ENCODE measurements at regions not wholly inside any gene's neighbourhood (a gene's known extent, or its start where the extent isn't known, plus 50 kb on each side); places are given as distances from the start of the nearest gene placed in this dataset.

DNA sequence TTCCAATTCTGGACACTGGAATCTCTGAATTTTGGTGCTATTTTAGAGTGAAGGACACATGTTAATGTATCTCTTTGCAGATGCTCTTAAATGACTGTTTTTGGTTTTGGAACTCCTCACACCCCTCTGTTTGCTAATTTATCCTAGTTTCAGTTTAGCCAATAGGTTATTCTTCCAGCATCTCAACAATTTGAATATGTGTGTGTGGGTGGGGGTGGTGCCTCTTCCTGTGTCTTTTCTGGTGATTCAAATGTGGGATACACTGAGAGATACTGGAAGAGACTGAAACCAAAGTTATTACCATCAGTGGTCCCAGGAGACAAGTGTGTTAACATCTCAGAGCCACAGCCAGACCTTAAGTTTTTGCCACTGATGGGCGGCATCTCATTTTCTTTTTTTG is 1317.4 kb upstream of the TMEM132C start:
- Histone ChIP-seq H3K4me3 (no peak overlapping the region), H3K27me3 (no peaks in the 10 kb centered on the region), H3K27ac (no peak overlapping the region), H3K36me3 (no peaks in the 10 kb centered on the region), H3K9me3 (no peaks in the 10 kb centered on the region), H3K4me1 (peaks cover 0 to 4% (median 0%) of the 10 kb centered on the region in 4 donors)
- no peak for DNase-seq
- TF ChIP-seq, protein P1, sequence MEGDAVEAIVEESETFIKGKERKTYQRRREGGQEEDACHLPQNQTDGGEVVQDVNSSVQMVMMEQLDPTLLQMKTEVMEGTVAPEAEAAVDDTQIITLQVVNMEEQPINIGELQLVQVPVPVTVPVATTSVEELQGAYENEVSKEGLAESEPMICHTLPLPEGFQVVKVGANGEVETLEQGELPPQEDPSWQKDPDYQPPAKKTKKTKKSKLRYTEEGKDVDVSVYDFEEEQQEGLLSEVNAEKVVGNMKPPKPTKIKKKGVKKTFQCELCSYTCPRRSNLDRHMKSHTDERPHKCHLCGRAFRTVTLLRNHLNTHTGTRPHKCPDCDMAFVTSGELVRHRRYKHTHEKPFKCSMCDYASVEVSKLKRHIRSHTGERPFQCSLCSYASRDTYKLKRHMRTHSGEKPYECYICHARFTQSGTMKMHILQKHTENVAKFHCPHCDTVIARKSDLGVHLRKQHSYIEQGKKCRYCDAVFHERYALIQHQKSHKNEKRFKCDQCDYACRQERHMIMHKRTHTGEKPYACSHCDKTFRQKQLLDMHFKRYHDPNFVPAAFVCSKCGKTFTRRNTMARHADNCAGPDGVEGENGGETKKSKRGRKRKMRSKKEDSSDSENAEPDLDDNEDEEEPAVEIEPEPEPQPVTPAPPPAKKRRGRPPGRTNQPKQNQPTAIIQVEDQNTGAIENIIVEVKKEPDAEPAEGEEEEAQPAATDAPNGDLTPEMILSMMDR (IDR thresholded peaks at IDR 0.05) = no peak
- no peak for TF ChIP-seq POLR2A (IDR thresholded peaks at IDR 0.05)

DNA sequence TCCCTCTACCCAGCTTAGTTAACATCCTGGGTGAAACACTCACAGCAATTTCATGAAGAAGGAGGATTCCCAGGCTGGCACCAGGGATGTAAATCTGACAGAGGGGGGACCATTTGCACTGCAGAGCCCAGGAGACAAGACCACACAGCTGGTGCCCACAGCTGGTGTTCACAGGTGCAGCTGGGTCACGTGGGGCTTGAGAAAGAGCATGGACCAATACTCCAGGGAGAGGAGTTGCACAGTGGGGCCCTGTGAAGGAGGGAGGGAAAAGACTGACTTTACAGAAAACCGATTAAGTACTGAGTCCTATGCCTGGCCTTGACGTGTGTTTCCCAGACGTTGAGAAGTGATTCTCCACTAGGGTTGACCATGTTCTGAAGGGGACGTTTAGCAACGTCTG is 1316.7 kb upstream of the TMEM132C start:
- H3K36me3 ChIP-seq = no peaks in the 10 kb centered on the region
- no peak for TF ChIP-seq POLR2A (IDR thresholded peaks at IDR 0.05)
- TF ChIP-seq, protein P1 (IDR thresholded peaks at IDR 0.05) = no peak
- DNase-seq = no peak
- H3K4me3 ChIP-seq = no peak overlapping the region
- peaks cover 0 to 4% (median 0%) of the 10 kb centered on the region in 4 donors for H3K4me1 ChIP-seq
- no peak overlapping the region for H3K27ac ChIP-seq
- H3K27me3 ChIP-seq = no peaks in the 10 kb centered on the region
- no peaks in the 10 kb centered on the region for H3K9me3 ChIP-seq

DNA sequence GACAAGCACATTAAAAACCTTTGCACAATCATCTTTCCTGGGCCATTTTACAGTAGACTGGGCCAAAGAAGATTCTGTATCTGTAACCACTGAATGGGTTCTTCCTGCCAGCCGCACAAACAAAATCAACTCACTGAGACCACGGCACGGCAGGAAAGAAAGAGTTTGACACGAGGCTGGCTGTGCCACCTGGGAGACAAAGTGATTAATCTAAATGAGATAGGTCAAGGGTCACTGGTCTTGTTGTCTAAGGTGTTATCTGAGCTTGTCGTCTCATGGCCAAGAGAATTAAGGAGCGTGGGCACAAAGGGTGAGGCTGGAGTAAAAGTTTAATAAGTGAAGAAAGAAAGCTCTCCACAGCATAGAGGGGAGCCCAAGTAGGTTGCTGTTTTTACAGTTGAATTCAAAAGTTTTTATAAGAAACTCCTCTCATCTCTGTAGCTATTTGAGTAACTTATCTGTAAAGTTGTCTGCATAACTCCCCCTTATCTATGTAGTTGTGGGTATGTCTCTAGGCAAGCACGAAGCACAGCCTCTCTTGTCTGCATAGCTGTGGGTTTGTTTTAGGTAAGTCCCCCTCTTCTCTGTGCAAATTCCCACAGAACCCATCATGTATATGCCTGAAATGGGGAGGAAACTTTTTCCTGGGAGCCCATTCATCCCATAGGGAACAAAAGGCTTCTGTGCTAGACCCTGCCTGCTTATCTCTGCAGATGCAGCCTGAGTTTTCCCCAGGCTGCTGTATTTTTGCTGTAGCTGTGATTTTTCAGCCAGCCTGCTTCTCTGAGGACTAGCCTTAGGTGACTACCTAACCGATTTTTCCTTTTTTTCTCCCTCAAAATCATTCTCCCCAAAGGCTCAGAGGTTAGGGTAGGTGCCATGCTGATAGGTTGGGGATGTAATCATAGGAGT is 1314.6 kb upstream of the TMEM132C start:
- Histone ChIP-seq H3K4me3 (no peak overlapping the region), H3K9me3 (no peaks in the 10 kb centered on the region), H3K27ac (no peak overlapping the region), H3K36me3 (no peaks in the 10 kb centered on the region), H3K4me1 (peaks cover 0 to 4% (median 0%) of the 10 kb centered on the region in 4 donors), H3K27me3 (no peaks in the 10 kb centered on the region)
- no peak for DNase-seq
- TF ChIP-seq, protein P1 (IDR thresholded peaks at IDR 0.05) = no peak
- TF ChIP-seq POLR2A (IDR thresholded peaks at IDR 0.05) = no peak

DNA sequence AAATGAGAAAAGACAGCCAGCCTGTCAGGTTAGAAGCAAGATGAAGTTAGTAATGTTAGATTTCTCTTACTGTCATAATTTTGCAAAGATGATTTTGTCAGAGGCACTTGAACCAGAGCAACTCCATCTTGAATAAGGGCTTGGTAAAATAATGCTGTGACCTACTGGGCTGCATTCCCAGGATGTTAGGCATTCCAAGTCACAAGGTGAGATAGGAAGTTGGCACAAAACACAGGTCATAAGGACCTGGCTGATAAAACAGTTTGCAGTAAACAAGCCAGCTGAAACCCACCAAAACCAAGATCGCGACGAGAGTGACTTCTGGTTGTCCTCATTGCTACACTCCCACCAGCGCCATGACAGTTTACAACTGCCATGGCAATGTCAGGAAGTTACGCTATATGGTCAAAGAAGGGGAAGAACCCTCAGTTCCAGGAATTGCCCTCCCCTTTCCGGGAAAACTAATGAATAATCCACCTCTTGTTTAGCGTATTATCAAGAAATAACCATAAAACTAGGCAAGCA is 1313.5 kb upstream of the TMEM132C start:
- Histone ChIP-seq H3K36me3 (no peaks in the 10 kb centered on the region), H3K4me3 (no peak overlapping the region), H3K27ac (no peak overlapping the region), H3K4me1 (peaks cover 0 to 4% (median 0%) of the 10 kb centered on the region in 4 donors), H3K9me3 (no peaks in the 10 kb centered on the region), H3K27me3 (no peaks in the 10 kb centered on the region)
- TF ChIP-seq, protein P1 (IDR thresholded peaks at IDR 0.05) = no peak
- no peak for TF ChIP-seq POLR2A (IDR thresholded peaks at IDR 0.05)
- no peak for DNase-seq

DNA sequence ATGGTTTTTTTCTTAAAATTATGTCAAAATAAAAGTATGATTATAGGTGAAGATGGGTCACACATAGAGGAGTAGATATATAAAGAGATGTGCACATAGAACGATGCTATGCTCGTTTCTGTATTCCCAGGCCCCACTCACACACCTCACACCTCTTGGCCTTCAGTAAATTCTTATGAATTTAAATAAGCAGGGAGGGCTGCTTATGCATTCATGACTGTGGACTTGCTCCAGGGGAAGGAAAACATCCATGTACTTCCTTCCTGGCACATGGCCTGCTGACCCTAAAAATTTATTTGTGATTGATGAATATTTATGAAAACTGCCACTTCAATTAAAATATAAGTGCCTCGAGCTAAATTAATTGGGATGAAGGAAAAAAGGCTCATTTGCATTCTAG is 1306.7 kb upstream of the TMEM132C start:
- Histone ChIP-seq H3K4me3 (no peak overlapping the region), H3K27me3 (no peaks in the 10 kb centered on the region), H3K9me3 (no peaks in the 10 kb centered on the region), H3K4me1 (no peaks in the 10 kb centered on the region), H3K27ac (no peak overlapping the region), H3K36me3 (no peaks in the 10 kb centered on the region)
- TF ChIP-seq POLR2A (IDR thresholded peaks at IDR 0.05) = no peak
- no peak for DNase-seq

DNA sequence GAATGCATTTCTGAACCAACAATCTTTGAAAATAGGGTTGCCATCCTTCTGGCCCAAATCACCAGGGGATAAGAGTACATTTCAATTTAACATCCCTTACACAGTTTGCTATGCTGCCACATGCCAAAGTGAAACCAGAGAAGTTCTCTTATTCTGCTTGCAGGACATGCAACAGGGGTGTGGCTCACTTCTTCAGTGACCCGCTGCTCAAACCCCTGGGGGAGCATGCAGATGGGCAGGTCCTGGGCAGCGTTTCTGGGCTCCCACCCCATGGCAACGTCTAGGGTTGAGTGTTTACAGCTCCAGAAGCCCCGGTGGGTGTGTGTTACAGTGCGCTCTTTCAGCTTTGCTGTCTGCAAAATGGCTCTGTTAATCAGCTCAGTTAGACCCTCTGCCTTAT is 1306.3 kb upstream of the TMEM132C start:
- H3K9me3 ChIP-seq = no peaks in the 10 kb centered on the region
- DNase-seq = no peak
- TF ChIP-seq POLR2A (IDR thresholded peaks at IDR 0.05) = no peak
- TF ChIP-seq, protein P1 (IDR thresholded peaks at IDR 0.05) = no peak
- H3K27ac ChIP-seq = no peak overlapping the region
- H3K4me1 ChIP-seq = no peaks in the 10 kb centered on the region
- H3K36me3 ChIP-seq = no peaks in the 10 kb centered on the region
- H3K4me3 ChIP-seq = no peak overlapping the region
- H3K27me3 ChIP-seq = no peaks in the 10 kb centered on the region
